Activated CD4-positive, alpha-beta T cell treated with anti-CD3 and anti-CD28 coated beads for 36 hours (primary cell): ENCODE measurements at regions not wholly inside any gene's neighbourhood (a gene's known extent, or its start where the extent isn't known, plus 50 kb on each side); places are given as distances from the start of the nearest gene placed in this dataset. TPM values are rescaled to one million over a fixed set of nuclear protein-coding genes. Genes with fewer than 3 reads are reported as not detected.

Source experiments
- ATAC-seq: fragments of 200-7000 bp; cut with Tn5 transposase; one replicate; pipeline ENCODE4 v1.10.0; 2021; ENCODE audit warnings: mild to moderate bottlenecking, moderate library complexity
- CTCF ChIA-PET: fragments of 350-600 bp; sonication (Branson Sonifier 250); formaldehyde crosslinking; loops from one replicate; lab custom pipeline; 2021; ENCODE audit warnings: antibody characterized with exemption; lab: Charles Lee
- POLR2A ChIA-PET: fragments of 350-600 bp; sonication (Branson Sonifier 250); formaldehyde crosslinking; loops from one replicate; lab custom pipeline; 2021; ENCODE audit warnings: antibody characterized with exemption, inconsistent platforms; lab: Charles Lee
- DNase-seq: peaks from one replicate; pipeline ENCODE4 v3.0.0-alpha.2; 2020
- H3K27ac Mint-ChIP-seq: one replicate; pipeline ENCODE4 v1.8.0; 2021; ENCODE audit warnings: mixed read lengths
- H3K27me3 Mint-ChIP-seq: one replicate; pipeline ENCODE4 v1.8.0; 2021; ENCODE audit warnings: mixed read lengths
- H3K36me3 Mint-ChIP-seq: one replicate; pipeline ENCODE4 v1.8.0; 2021; ENCODE audit warnings: low read depth, mixed read lengths
- H3K4me1 Mint-ChIP-seq: one replicate; pipeline ENCODE4 v1.8.0; 2021; ENCODE audit warnings: mixed read lengths
- H3K4me3 Mint-ChIP-seq: one replicate; pipeline ENCODE4 v1.8.0; 2021; ENCODE audit warnings: mild to moderate bottlenecking, moderate library complexity, mixed read lengths
- H3K9me3 Mint-ChIP-seq: one replicate; pipeline ENCODE4 v1.8.0; 2021; ENCODE audit warnings: low read depth, mixed read lengths
- intact Hi-C, 2 experiments: fragments of 100-400 bp; cut with DNase I in 1 of 2; cut with micrococcal nuclease in 1 of 2; formaldehyde crosslinking; loops; one replicate each; pipeline versions ENCODE4 v1.14.2 to v1.15.1; 2022 to 2024; cut with DNase I, micrococcal nuclease
- microRNA-seq: library from miRNA; unstranded; fragments of <30 nt; microRNA quantifications from one replicate; pipeline ENCODE4 v1.2.0, GENCODE V29; 2021; ENCODE audit warnings: borderline replicate concordance

DNA sequence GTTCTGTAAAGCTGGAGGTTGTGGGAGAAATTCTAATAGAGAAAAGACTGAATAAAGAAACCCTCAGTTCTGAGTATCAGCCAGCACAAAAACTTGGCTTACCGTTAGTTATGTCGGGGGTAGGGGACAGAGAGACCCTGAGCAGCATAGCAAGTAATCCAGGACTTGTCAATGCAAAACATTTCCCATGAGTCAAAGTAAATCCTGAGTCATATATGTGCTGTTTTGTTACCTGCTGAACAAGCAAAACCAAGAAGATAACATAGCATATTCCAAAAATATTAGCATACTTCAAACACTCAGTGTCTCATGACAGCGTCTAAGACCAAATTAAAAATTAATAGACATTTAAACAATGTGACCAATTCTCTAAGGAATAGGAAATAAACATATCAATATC is 75.1 kb upstream of the LUZP2 start:
- POLR2A ChIA-PET: no interaction called here
- ATAC-seq: no peak
- no peaks in the 10 kb centered on the region for H3K27me3 Mint-ChIP-seq
- DNase-seq: no peak
- intact Hi-C loops: no loop called here
- H3K4me3 Mint-ChIP-seq: no peak overlapping the region
- CTCF ChIA-PET: no interaction called here
- no peaks in the 10 kb centered on the region for H3K36me3 Mint-ChIP-seq
- H3K27ac Mint-ChIP-seq: no peak overlapping the region
- H3K4me1 Mint-ChIP-seq: no peaks in the 10 kb centered on the region
- peaks cover 2% of the 10 kb centered on the region for H3K9me3 Mint-ChIP-seq

DNA sequence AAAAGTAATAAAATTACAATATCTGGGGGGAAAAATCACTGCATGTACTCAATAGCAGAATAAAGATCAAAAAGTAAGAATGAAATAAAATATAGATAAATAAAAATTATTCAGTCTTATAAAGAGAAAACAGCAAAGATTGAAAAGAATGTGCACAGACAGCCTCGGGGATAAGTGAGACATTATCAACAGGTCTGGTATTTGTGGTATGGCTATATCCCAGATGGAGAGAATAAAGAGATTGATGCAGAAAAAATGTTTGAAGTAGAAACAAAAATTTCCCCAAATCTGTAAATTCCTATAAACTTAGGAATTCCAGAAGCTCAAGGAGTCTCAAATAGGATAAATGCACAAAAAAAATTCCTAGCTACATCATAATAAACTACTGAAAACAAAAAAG is 74.5 kb upstream of the LUZP2 start:
- no peak for ATAC-seq
- H3K27me3 Mint-ChIP-seq: no peaks in the 10 kb centered on the region
- no peak for DNase-seq
- H3K4me3 Mint-ChIP-seq: no peak overlapping the region
- intact Hi-C loops: no loop called here
- ChIA-PET POLR2A (no interaction called here), CTCF (no interaction called here)
- H3K4me1 Mint-ChIP-seq: no peaks in the 10 kb centered on the region
- H3K27ac Mint-ChIP-seq: no peak overlapping the region
- H3K9me3 Mint-ChIP-seq: peaks cover 2% of the 10 kb centered on the region
- no peaks in the 10 kb centered on the region for H3K36me3 Mint-ChIP-seq

DNA sequence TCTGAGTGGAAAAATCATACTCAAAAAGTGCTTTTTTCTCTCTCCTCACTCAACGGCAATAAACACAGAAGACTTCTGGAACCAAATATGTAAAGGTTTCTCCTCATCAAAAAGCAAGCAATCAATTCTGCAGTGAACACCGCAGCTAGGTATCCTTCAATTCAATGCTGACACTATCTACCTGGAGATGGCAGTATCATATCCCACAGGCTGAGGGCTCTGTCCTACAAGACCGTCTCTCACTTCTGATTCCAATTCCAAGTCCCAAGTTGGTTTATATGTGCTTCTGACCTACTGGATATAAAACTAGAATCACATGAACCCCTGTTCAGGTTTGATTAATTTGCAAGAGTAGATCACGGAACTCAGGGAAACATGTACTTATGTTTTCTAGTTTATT is 59.7 kb upstream of the LUZP2 start:
- ChIA-PET POLR2A (no interaction called here), CTCF (no interaction called here)
- Mint-ChIP-seq H3K4me1 (no peaks in the 10 kb centered on the region), H3K27ac (no peak overlapping the region), H3K36me3 (no peaks in the 10 kb centered on the region), H3K4me3 (no peak overlapping the region), H3K9me3 (peaks cover 4% of the 10 kb centered on the region), H3K27me3 (no peaks in the 10 kb centered on the region)
- DNase-seq (no peak), ATAC-seq (no peak)
- intact Hi-C loops: no loop called here

Small RNA genes in the stretch of these regions (microRNA-seq; reads per million reads assigned to microRNA genes)
- not detected for gene MIR8054
